Spleen (tissue), 11 donors: ENCODE measurements at regions not wholly inside any gene's neighbourhood (a gene's known extent, or its start where the extent isn't known, plus 50 kb on each side); places are given as distances from the start of the nearest gene placed in this dataset.

Experiments used
- DNase-seq: peaks from one replicate; pipeline ENCODE4 v3.0.0-alpha.2; 2020
- H3K27ac ChIP-seq, 8 donors: fragments of 200-600 bp; sonication (generic) in 7 of 8; 1 replicate in 4 of 8; 2 replicates in 4 of 8; pipeline versions ENCODE4 v1.5.0 to v1.8.0; 2016 to 2021; ENCODE audit warnings: inconsistent platforms in 4 of 8, mild to moderate bottlenecking in 4 of 8, moderate library complexity in 1 of 8
- H3K27me3 ChIP-seq, 7 donors: fragments of 200-600 bp; sonication (generic) in 6 of 7; replicated peaks in 1 of 7; 1 replicate in 4 of 7; 2 replicates in 3 of 7; pipeline versions ENCODE4 v1.5.0 to v1.8.0; 2016 to 2021; ENCODE audit warnings: inconsistent platforms in 3 of 7, mild to moderate bottlenecking in 1 of 7
- H3K36me3 ChIP-seq, 6 donors: fragments of 200-600 bp; sonication (generic) in 5 of 6; 1 replicate in 4 of 6; 2 replicates in 2 of 6; pipeline versions ENCODE4 v1.5.0 to v1.8.0; 2016 to 2021; ENCODE audit warnings: inconsistent platforms in 2 of 6
- H3K4me1 ChIP-seq, 6 donors: fragments of 200-600 bp; sonication (generic) in 5 of 6; 1 replicate in 3 of 6; 2 replicates in 3 of 6; pipeline versions ENCODE4 v1.5.0 to v1.8.0; 2016 to 2021; ENCODE audit warnings: inconsistent platforms in 3 of 6
- H3K4me3 ChIP-seq, 8 donors: fragments of 200-600 bp; sonication (generic) in 7 of 8; 1 replicate in 4 of 8; 2 replicates in 4 of 8; pipeline versions ENCODE4 v1.5.0 to v1.8.0; 2016 to 2021; ENCODE audit warnings: inconsistent platforms in 4 of 8, mild to moderate bottlenecking in 4 of 8, moderate library complexity in 2 of 8
- H3K9me3 ChIP-seq, 8 donors: fragments of 200-600 bp; sonication (generic) in 7 of 8; 1 replicate in 4 of 8; 2 replicates in 4 of 8; pipeline versions ENCODE4 v1.5.0 to v1.8.0; 2016 to 2021; ENCODE audit warnings: inconsistent platforms in 4 of 8
- POLR2A ChIP-seq, 3 donors: fragments of 450-650 bp; IDR thresholded peaks; one replicate each; pipeline ENCODE4 v1.5.1; 2017; ENCODE audit warnings: antibody characterized with exemption in 3 of 3, mild to moderate bottlenecking in 1 of 3
- POLR2AphosphoS5 ChIP-seq, 3 donors: sonication (generic); formaldehyde crosslinking; IDR thresholded peaks; one replicate each; pipeline ENCODE4 v1.5.1; 2017; ENCODE audit warnings: antibody characterized with exemption in 3 of 3
- WGBS, 5 donors: extraction: QIAGEN DNeasy Blood & Tissue Kit in 3 of 5; methylation state at CpG; one replicate each; pipeline versions ENCODE4 v1.1.5 to v1.1.7; 2013 to 2018; 5-methylcytosine and 5-hydroxymethylcytosine counted together
- intact Hi-C: fragments of 100-400 bp; cut with DNase I; formaldehyde crosslinking; loops from one replicate; pipeline ENCODE4 v1.15.0; 2023; ENCODE audit warnings: low total_unique reads
- TF ChIP-seq, protein P1 (sequence below), 11 experiments: fragments of 200-600 bp in 7 of 11; fragments of 450-650 bp in 4 of 11; sonication (generic) in 4 of 11; IDR thresholded peaks in 8 of 11; conservative IDR thresholded peaks in 3 of 11; 1 replicate in 7 of 11; 2 replicates in 4 of 11; pipeline versions ENCODE4 v1.4.0 to v1.8.0; 2016 to 2021; ENCODE audit warnings: antibody characterized with exemption in 11 of 11, inconsistent platforms in 4 of 11, mild to moderate bottlenecking in 1 of 11
- donor health status: healthy with polysubstance abuse.
- donor health status: DM: no; HTN: no; CAD: no; lungs with moderate emphysema.
- donor health status: DM: no; HTN: no; CAD: no.
- donor health status: Bipolar disorder and iron deficiency.
- donor health status: healthy.
- donor health status: DM: no; HTN: no; CAD: no.
- donor health status: DM: yes; HTN: yes; CAD: no.

DNA sequence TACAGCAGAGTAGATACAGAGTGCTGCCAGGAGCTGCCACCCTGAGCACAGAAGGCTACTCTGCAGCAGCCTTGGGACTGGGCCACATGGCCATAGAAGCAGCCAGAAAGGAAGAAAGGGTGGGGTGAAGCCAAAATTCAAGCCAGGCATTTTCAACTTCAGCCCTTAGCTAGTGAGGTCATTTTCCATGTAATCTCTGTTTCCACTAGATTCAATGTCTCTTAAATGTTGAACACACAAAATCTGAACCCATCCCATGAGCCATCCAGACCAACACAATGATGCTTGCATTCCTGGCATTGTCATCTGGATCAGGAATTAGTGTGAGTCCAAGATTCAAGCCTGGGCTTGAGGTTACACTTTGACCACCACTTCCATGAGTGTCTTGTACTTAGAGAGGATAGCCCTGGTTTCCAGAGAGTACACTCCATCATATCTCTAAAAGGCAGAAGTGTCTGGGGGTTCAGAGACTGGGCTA is 243.6 kb downstream of the OSR1 start:
- Histone ChIP-seq H3K36me3 (no peaks in the 10 kb centered on the region), H3K4me3 (no peak overlapping the region), H3K27me3 (no peaks in the 10 kb centered on the region), H3K27ac (no peak overlapping the region), H3K4me1 (no peaks in the 10 kb centered on the region), H3K9me3 (peaks cover 0 to 5% (median 0%) of the 10 kb centered on the region in 8 donors)
- no peak for DNase-seq
- intact Hi-C loops: no loop called here
- TF ChIP-seq, protein P1, sequence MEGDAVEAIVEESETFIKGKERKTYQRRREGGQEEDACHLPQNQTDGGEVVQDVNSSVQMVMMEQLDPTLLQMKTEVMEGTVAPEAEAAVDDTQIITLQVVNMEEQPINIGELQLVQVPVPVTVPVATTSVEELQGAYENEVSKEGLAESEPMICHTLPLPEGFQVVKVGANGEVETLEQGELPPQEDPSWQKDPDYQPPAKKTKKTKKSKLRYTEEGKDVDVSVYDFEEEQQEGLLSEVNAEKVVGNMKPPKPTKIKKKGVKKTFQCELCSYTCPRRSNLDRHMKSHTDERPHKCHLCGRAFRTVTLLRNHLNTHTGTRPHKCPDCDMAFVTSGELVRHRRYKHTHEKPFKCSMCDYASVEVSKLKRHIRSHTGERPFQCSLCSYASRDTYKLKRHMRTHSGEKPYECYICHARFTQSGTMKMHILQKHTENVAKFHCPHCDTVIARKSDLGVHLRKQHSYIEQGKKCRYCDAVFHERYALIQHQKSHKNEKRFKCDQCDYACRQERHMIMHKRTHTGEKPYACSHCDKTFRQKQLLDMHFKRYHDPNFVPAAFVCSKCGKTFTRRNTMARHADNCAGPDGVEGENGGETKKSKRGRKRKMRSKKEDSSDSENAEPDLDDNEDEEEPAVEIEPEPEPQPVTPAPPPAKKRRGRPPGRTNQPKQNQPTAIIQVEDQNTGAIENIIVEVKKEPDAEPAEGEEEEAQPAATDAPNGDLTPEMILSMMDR (IDR thresholded peaks at IDR 0.05 in 8 of 11, conservative IDR thresholded peaks at IDR 0.05 in 3 of 11): no peak
- TF ChIP-seq POLR2A (IDR thresholded peaks at IDR 0.05): no peak
- no peak for TF ChIP-seq POLR2AphosphoS5 (IDR thresholded peaks at IDR 0.05)

DNA sequence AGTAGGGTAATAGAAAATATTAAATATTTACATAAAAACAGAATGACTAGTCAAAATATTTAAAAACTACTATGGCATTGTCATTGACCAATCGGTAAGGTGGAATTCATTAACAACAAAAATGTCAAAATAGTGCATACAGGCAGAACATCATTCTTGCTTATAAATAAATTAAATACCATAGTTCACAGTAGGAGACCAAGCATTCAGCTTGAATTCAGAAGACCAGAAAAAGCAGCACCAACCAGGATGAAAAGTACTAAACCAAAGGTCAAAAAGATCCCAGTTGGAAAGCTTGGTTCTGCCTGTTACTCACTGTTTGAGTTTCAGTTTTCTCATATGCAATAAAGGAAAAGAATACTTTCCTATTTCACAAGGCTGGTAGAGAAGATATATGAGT is 244.3 kb downstream of the OSR1 start:
- H3K4me3 ChIP-seq: no peak overlapping the region
- intact Hi-C loops: no loop called here
- H3K36me3 ChIP-seq: no peaks in the 10 kb centered on the region
- H3K27ac ChIP-seq: no peak overlapping the region
- H3K27me3 ChIP-seq: no peaks in the 10 kb centered on the region
- no peak for DNase-seq
- H3K4me1 ChIP-seq: no peaks in the 10 kb centered on the region
- 84 to 98% (median 91%) methylated on average over 1 of the region's 1 CpG for WGBS, 5 donors
- TF ChIP-seq POLR2AphosphoS5 (IDR thresholded peaks at IDR 0.05) (no peak), POLR2A (IDR thresholded peaks at IDR 0.05) (no peak)
- TF ChIP-seq, protein P1 (IDR thresholded peaks at IDR 0.05 in 8 of 11, conservative IDR thresholded peaks at IDR 0.05 in 3 of 11): no peak
- peaks cover 0 to 5% (median 0%) of the 10 kb centered on the region in 8 donors for H3K9me3 ChIP-seq

DNA sequence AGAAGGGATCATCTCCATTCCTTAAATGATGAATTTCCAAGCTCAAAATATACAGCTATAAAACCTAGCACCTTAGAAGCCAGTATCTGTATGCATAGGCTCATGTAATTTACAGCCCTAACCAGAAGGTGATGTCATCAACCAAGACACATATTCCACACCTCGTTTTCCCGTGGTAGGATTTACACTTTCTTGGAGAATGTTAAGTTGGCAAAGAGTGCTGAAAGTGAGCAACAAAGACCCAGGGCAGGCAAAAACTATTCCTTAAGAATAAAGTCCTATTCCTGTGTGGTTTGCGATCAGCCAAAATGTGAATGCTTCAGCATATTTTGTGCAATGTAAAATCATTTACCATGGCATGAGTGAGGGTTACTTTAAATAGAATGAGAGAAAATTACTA is 247.1 kb downstream of the OSR1 start:
- Histone ChIP-seq H3K27me3 (no peaks in the 10 kb centered on the region), H3K27ac (no peak overlapping the region), H3K9me3 (no peaks in the 10 kb centered on the region), H3K4me1 (no peaks in the 10 kb centered on the region), H3K36me3 (no peaks in the 10 kb centered on the region), H3K4me3 (no peak overlapping the region)
- DNase-seq: no peak
- TF ChIP-seq POLR2AphosphoS5 (IDR thresholded peaks at IDR 0.05): no peak
- TF ChIP-seq POLR2A (IDR thresholded peaks at IDR 0.05): no peak
- TF ChIP-seq, protein P1 (IDR thresholded peaks at IDR 0.05 in 8 of 11, conservative IDR thresholded peaks at IDR 0.05 in 3 of 11): no peak
- 66 to 79% (median 72%) methylated on average over 3 of the region's 3 CpGs for WGBS, 5 donors
- intact Hi-C loops: no loop called here

DNA sequence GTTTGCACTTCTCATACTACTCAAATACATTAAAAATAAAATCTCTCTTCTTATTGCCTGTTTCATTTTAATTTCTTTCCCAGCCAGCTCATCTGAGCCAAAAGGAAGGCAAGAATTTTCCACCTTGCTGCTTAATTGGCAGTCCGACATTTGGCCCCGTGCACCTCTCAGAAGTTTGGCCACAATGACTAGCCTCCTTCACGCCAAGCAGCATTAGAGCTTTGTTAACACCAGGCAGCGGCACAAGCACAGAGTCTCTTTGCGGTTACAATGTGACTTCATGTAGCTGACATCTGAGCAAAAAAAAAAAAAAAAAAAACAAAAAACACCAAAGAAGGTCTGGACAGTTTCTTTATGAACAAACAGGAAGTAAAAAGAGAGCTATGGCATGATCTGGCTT is 248.9 kb downstream of the OSR1 start:
- no peaks in the 10 kb centered on the region for H3K36me3 ChIP-seq
- H3K4me3 ChIP-seq: no peak overlapping the region
- TF ChIP-seq, protein P1 (IDR thresholded peaks at IDR 0.05 in 8 of 11, conservative IDR thresholded peaks at IDR 0.05 in 3 of 11): no peak
- TF ChIP-seq POLR2AphosphoS5 (IDR thresholded peaks at IDR 0.05) (no peak), POLR2A (IDR thresholded peaks at IDR 0.05) (no peak)
- H3K27me3 ChIP-seq: no peaks in the 10 kb centered on the region
- no peak for DNase-seq
- H3K27ac ChIP-seq: no peak overlapping the region
- no peaks in the 10 kb centered on the region for H3K4me1 ChIP-seq
- H3K9me3 ChIP-seq: no peaks in the 10 kb centered on the region
- intact Hi-C loops: no loop called here
- 85 to 93% (median 87%) methylated on average over 5 of the region's 5 CpGs for WGBS, 5 donors
